ENCODE measurements at regions not wholly inside any gene's neighbourhood (a gene's known extent, or its start where the extent isn't known, plus 50 kb on each side); places are given as distances from the start of the nearest gene placed in this dataset.

DNA sequence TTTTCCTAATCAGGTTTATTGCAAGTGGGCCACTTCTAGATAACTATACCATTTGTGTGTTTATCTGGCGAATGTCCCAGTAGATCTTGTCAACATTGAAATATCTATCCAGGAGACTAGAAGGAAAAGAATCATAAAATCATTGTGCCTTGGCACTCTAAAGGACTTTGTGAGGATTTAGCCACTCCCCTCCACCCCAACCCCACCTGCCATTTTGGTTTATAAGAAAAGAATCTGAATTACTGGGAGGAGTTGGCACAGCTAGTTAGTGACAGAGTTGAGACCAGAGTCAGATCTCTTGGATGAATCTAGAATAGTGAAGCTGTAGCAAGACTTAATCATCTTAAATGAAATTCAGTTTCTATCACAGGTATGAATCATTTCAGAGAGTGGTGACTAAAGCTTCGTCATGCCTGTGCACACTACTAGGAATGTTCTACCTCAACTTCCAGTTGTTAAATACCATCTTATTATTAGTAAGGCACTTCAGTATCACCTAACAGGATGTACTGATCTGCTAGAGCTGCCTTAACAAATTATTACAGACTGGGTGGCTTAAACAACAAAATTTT, 212.7 kb upstream of the SLC14A2 start:
- TF ChIP-seq, protein P1, sequence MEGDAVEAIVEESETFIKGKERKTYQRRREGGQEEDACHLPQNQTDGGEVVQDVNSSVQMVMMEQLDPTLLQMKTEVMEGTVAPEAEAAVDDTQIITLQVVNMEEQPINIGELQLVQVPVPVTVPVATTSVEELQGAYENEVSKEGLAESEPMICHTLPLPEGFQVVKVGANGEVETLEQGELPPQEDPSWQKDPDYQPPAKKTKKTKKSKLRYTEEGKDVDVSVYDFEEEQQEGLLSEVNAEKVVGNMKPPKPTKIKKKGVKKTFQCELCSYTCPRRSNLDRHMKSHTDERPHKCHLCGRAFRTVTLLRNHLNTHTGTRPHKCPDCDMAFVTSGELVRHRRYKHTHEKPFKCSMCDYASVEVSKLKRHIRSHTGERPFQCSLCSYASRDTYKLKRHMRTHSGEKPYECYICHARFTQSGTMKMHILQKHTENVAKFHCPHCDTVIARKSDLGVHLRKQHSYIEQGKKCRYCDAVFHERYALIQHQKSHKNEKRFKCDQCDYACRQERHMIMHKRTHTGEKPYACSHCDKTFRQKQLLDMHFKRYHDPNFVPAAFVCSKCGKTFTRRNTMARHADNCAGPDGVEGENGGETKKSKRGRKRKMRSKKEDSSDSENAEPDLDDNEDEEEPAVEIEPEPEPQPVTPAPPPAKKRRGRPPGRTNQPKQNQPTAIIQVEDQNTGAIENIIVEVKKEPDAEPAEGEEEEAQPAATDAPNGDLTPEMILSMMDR (IDR thresholded peaks at IDR 0.05; ENCODE audit: low read depth, low read length) = no peak
- TF ChIP-seq POLR2A (IDR thresholded peaks at IDR 0.05; ENCODE audit: extremely low read depth, insufficient read length) = no peak
